Inferior parietal cortex (tissue), 1 donor: ENCODE measurements at regions not wholly inside any gene's neighbourhood (a gene's known extent, or its start where the extent isn't known, plus 50 kb on each side); places are given as distances from the start of the nearest gene placed in this dataset.
"Not testable (repeated sequence)": the region's sequence is repeated elsewhere in the genome, so short reads cannot be mapped to it uniquely, and the experiment has no call there.

Experiments
- DNase-seq: peaks from one replicate; pipeline ENCODE4 v3.0.0-alpha.2; 2016; ENCODE audit errors: extremely low spot score

DNA sequence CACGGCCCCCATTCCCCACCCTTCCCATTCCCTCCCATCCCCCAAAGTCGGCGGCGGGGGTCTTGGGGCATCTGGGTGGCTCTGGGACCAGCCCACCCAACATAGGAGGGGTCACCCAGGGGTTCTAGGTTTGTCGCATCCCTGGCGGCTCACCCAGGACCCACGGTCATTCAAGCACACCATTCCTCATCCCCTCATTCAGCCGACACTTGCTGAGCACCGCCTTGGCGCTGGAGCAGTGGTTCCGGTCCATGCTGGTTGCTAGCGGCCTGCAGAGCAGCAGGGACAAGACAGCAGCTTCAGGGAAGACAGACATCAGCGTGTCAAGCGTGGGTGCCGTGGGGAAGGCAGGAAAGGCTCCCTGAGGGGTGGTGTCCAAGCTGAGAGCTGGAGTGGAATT lies 50.5 kb upstream of the OTOS start:
- no peak for DNase-seq

DNA sequence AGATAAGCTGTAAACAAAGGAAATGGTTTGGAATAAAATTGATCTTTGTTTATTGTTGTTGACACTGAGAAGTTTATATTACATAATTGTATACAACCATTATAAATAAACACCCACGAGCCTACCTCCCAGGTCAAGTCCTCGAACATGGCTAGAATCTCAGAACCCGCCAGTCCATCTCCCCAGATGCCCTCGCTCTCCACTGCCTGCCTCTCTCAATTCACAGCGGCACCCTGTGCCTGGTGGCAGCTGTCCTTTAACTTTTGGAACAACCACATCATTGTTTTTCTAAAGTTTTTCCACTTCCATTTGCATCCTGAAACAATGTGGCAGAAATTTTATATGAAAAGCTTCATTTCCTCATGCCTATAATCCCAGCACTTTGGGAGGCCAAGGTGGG lies 52.2 kb upstream of the OTOS start:
- no peak for DNase-seq

DNA sequence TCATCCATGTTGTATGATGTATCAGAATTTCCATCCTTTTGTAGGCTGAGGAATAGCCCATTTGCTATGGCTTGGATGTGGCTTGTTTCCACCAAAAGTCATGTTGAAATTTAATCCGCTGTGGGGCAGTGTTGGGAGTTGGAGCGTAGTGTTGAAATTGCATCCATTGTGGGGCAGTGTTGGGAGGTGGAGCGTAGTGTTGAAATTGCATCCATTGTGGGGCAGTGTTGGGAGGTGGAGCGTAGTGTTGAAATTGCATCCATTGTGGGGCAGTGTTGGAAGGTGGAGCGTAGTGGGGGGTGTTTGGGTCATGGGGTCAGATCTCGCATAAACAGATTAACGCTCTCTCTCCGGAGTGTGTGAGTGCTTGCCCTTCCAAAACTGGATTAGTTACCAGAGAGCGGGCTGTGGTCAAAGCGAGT lies 53.9 kb upstream of the OTOS start:
- DNase-seq: not testable (repeated sequence)

DNA sequence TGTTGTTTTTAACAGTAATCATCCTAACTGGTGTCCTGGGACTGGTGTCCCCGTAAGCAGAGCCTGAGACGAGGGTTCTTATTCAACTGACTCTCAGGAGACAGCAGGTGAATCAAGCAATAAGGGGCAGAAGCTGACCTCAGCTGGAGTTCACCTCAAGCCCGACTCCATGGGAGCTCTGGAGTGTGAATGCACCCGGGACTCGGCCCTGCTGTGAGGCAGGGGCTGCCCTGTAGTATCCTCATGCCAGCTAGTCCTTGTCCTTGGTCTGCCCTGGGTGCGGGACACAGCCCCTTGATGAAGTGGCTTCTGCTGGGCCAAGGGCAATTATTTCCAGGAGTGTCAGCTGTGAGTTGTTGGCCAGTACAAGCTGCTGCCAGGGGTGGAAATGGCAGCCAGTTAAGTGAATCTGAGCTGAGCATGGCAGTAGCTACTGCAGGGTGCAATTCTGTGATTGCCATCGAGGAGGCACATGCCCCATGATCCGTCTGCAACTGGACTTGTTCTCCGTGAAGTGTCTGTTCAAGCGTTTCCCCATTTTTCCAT lies 54.9 kb upstream of the OTOS start:
- no peak for DNase-seq

DNA sequence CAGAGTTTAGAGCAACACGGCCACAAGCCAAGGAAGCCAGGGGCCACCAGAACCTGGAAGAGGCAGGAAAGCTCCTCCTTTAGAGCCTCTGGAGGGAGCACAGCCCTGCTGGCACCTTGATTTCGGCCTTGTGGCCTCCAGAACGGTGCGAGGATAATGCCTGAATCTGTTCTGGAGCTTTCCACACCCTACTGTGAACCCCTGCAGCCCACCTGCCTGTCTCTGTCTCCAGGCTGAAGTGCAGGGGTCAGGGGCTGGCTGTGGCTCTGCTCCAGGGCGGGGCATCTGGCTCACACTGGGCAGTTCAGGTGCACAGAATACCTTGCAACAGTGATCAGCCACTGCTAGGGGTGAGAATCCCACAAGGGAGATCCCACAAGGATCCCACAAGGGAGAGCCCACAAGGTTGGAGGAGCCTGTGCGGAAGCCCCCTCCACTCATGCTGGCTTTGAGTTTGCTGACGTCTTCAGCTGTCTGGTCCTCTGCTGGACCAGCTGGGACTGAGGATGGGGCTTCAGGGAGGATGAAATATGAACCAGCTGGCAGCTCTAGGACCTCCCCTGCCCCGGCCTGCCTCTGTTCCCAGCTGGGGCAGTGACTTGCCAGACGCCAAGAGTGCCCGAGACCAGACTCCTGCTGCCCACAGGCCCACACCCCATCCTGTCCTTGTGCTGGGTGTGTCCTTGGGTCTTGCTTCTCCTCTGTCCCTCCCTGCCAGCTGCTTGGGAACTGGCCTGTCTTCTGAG lies 56.4 kb upstream of the OTOS start:
- DNase-seq: no peak

DNA sequence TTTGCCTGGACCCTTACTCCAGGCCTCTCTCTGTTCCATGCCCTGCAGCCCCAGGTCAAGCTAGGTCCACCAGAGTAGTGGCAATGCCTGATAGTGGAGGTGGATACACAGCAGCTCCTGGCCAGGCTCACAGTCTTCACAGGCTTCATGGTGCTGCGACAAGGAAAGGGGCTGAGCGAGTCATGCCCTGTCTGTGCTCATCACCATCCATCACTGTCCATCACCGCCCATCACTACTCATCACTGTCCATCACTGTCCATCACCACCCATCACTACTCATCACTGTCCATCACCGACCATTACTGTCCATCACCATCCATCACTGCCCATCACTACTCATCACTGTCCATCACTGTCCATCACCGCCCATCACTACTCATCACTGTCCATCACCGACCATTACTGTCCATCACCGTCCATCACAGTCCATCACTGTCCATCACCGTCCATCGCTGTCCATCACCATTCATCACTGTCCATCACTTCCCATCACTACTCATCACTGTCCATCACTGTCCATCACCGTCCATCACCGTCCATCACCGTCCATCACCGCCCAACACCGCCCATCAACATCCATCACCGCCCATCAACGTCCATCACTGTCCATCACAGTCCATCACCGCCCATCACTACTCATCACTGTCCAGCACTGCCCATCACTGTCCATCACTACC lies 57.1 kb upstream of the OTOS start:
- DNase-seq: no peak

DNA sequence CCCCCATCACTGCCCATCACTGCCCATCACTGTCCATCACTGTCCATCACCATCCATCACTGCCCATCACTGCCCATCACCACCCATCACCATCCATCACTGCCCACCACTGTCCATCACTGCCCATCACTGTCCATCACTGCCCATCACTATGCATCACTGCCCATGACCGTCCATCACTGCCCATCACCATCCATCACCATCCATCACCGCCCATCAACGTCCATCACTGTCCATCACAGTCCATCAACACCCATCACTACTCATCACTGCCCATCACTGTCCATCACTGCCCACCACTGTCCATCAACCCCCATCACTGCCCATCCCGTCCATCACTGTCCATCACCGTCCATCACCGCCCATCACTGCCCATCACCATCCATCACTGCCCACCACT lies 57.8 kb upstream of the OTOS start:
- no peak for DNase-seq

DNA sequence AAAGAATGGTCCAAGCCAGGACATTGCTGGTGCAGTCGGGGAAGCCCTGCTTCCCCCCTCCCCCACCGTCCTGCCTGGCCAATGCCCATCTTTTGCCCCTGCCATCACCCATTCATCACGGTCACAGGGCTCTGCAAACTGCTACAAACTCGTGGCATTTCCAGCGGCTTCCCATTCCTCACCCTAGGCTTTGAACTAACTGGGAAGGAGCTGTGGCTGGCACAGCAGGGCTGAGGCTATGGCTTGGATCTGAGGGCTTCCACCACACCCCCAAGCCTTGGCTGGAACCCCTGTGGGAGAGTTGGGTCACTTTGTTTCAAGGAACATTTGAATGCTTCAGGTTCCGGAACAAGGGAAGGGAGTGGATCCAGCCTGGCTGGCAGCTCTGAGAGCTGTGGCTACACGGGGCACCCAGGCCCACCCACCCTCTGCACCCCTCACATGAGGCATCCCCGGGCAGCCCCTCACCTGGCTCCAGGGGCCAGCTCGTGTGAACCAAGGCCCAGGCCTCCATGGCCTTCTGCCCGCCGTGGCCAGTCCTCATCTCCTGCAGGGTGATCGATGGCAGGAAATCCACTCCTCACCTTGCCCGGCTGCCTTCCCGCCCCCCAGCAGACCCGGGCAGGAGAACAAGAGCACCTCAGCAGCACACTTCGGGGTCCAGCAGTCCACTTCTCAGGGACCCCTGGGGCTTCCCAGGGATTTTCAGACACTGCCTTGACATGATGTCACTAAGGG lies 58.8 kb upstream of the OTOS start:
- DNase-seq: no peak

DNA sequence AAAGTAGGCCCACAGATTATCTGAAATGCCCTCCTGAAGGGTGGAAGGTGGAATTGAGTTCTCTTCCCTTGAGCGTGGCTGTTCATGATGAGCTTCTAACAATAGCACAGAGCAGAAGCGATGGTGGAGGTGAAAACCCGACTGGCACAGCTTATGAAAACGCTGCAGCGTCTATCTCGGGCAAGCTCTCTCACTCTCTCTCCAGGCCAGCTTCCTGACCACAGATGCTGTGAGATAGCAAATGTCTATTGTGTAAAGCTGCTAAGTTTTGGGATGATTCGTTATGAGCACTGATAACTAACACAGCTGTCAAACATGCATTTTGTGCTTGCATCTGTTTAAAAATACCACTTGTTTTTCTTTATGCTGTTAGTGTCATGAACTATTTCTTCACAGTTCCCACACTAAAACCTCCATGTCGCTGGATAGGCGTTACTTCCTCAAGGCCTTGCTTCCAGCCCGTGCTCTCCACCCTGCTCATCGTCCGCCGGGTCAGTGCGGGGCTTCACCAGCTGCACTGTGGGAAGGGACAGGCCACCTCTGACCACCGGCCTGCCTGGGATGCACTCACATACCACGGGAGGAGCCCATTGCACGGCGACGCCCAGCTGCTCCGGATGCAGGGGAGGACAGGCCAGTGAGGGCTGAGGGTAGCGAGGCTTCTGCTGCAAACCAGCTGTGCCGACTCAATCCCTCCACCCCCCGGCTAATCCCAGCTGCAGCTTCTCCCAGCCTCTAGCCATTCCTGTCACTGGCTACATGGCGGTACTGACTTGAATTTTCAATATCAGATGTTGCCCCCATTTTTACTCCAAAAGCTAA lies 60.0 kb upstream of the OTOS start:
- no peak for DNase-seq

DNA sequence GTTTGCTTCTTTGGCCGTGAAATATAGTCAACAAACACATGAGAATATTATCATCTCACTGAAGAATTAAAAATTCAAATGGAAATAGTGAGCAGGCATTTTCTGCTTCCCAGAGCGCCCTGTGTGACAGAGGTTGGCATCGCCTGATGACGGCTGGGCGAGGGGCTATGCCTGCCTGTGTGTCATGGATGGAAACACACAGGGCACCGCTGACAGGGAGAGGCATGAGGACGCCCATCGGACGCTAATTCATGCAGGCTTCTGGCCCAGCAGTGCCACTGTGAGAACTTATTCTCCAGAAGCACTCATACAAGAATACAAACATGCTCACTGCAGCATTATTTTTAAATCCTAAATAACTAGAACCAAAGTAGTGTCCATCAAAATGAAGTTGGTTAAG lies 61.4 kb upstream of the OTOS start:
- DNase-seq: no peak

DNA sequence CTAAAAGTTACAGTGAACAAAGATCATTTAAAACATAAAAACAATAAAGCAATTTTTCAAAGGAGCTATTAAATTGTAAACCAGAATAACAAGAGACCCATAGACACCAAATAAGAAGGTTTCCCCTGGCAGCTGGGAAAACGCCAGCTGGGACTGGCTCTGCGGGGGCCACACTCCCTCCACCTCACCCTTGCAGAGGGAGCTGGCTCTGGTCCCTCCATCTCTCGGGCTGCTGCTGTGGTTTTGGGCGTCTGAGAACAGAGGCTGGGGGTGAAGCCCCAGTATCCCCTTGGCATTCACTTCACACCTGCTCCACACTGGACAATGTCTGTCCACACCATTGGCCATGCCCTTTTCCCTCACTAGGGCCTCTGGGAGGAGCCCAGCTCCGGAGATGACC lies 62.1 kb upstream of the OTOS start:
- no peak for DNase-seq

DNA sequence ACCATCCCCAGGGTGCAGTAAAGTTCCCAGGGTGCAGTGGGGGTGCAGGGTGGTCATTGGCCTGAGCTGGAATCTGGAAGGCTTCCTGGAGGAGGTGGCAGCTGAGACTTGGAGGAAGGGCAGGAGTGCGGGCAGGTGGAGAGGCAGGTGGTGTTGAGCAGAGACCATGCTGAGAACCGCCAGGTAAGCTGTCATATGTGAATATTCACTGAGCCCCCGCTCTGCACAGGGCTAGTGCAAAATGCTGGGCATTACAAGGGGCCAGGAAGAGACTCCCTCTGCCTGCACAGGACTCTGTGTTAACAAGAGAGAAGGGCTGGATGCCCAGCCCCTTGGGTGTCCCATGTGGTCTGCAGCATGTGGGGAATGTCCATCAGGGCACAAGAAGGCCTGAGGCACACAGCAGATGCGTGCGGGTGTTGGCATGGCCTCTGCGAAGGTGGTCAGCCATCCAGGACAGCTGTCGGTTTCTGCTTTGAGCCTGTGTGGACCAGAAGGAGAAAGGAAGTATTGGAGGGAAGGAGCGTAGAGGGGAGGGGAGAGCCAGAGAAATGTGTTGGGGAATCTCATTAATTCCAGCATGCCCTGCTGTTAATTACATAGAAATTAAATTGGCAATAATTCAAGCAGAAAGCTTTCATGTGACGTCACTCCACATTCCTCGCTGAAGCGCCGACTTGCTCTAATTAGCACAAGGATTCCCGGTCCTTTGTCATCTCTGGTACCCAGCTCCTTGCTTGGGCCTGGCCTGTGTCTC lies 62.8 kb upstream of the OTOS start:
- no peak for DNase-seq

DNA sequence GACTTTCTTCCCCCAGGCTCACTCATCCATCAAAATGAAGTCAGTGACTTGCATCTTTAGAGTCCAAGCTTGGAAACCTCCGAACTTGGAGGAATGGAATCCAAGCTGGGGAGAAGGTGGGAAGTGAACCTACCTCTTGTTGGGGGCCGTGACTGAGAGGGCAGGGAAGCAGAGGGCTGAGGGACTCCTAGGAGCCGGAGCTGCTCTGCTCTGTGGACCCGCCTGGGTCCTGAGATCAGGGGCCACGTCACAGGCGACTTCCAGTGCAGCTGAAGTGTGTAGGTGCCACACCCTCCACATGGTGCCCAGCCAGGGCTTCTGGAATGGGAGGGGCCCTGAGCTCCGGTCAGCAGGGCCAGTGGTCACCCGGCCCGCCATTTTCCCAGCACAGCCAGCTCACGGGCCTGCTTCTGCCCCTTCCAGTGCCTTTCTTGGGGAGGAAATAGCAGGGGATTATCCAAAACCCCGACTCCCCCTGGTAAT lies 63.4 kb upstream of the OTOS start:
- DNase-seq: no peak

DNA sequence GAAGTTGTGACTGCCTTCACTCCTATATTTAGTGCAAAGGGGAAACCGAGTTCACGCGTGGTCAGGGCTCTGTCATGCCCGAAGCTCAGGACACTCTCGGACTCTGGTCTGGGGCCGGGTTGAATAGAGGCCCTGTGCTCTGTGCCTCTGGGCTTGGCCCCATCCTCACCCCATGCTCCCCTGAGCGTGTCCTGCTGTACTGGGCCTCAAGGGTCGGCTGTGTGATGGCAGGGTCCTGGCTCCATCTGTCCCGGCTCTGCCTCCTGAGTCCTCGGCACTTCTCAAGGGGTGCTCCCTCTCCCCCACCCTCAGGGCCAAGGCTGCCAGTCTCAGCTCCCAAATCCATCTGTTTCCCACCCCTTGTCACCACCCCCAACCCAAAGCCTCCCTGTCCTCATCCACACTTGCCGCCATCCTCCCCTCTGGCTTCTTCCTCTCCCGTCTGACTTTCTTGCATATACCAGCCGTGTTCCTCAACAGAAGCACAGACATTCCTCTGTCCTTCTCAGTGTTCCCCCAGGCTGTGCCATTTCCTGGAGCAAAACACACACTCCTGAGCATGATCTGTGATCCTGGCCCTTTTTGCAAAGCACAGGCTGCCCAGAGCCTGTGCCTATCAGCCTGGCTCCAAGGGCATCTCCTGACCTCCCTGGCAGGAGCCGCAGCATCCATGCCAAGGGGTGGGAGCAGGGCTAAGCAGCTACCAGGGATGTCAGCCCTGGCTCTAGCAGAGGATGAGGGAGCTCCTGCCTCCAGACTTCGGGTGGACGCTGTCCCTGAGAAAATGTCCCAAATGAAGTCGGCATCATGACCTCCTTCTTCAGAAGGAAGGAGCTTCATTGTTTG lies 64.2 kb upstream of the OTOS start:
- DNase-seq: no peak

DNA sequence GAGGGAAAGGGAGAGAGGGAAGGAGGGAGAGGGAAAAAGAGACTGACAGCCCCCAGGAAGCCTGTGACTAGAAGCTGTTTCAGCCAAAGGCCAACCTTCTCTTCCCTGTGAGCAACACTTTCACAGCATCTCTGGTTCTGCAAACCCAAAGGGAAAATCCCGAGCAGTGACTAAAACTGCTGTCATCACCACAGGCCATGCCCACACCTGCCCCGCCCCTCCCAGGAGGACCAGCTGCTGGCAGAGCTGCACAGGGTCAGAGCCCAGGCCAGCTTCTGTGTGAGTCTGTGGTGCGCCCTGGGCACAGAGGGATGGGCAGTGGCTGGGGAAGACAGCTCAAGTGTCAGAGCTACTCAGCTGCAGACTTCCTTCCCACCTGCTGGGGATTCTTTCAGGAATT lies 64.9 kb upstream of the OTOS start:
- DNase-seq: no peak

DNA sequence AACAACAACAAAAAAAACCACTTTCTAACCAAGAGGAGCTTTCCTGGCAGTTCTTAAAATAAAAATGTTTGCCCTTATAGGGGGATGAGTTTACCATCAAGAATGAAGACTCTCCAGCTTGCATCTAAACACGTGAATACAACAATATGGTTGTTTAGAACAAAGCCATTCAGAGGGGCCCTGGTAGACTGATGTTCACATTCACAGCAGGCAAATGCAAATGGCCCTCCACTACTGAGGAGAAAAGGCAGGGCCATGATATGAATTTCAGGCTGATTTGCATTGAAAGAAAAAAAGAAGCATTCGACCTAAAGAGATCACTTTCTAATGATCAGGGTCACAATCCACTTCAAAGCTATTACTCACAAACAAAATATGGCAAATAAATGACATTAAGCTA lies 65.3 kb upstream of the OTOS start:
- no peak for DNase-seq

DNA sequence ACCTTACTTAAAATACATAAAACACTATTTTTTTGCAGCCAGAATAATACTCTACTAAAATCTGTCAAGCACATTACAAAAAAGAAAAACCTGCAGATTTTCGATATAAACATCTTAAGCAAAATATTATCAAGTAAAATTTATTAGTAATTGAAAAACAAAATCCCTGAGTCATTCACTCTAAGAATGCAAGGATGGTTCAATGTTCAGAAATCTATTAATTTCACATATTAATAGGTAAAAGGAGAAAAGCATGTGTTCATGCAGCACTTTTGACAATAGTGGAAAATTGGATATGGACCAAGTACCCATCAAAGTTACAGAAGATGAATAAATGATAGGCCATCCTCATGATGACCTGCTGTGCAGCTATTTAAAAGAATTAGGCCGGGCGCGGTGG lies 66.2 kb upstream of the OTOS start:
- DNase-seq: no peak

DNA sequence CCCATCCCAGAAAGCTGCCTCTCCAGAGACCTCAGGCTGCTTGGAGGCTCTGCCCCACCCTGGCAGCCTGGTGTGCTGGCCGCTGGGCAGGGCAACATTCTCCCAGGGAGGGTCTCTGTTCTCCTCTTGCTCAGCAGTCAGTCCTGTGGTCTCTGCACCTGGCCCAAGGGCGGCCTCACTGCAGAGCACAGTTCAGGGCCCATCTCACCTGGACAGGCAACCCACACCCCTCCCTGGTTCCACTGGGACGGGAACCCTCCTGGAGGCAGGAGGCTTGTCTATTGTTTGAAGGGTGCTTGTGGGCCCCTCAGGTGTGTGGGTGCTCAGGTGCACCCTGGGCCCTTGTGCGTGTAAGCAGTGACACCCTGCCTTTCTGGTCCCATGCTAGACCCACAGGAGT lies 67.2 kb upstream of the OTOS start:
- no peak for DNase-seq

DNA sequence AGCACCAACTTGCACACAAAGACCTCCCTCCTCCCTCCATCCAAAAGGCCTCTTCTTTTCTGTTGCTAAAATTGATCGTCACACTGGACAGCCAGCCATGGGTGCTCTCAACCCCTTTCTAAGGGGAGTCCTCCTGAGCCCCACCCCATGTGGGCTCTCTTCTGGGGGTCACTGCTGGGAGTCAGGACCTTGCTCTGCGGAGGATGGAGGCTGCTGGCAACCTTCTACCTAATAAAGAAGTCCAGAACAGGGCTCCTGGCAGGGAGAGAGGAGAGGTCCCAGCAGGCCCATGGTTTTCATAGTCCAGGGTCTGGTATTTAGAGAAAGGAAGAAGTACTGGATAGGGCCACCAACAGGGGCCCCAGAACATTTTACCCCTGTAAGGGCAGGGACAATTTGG lies 67.6 kb upstream of the OTOS start:
- DNase-seq: no peak

DNA sequence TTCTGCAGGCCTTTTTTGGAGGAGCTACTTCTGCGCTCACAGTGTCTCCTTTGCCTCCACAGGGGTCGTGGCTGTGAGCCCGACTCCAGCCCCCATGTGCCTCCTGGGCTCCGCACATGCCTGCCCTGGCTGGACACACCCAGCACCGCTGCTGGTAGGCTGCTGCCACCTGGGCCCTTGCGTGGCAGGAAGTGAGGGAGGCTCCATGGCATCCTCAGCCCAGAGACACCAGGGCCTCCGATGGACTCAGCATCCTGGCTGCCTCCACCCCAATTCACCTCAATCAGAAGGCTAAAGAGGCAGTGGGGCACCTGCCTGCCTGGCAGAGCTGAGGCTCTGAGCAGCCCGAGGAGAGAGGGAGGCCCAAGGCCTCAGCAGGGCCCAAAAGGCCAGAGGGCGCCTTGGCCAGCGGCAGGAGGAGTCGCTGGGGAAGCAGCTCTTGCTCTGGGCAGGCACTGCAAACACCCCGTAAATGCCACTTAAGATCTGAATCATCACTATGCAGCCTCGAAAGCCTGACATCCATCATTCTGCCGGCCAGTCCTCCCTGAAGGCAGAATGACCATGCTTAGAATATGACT lies 68.3 kb upstream of the OTOS start:
- DNase-seq: no peak
